OCI-LY7 (cell line): ENCODE measurements at regions not wholly inside any gene's neighbourhood (a gene's known extent, or its start where the extent isn't known, plus 50 kb on each side); places are given as distances from the start of the nearest gene placed in this dataset.

ENCODE experiments used
- BruUV-seq: library from RNA; stranded (reverse); fragments of 400-500 nt; replicated peaks from 2 replicates; lab custom pipeline; 2021; lab: Mats Ljungman, UMichigan
- CTCF ChIA-PET: fragments of 300-600 bp; sonication (Branson Sonifier 250); formaldehyde crosslinking; loops from one replicate; lab custom pipeline; 2022; ENCODE audit warnings: antibody characterized with exemption; ENCODE audit not compliant: unreplicated experiment; lab: Charles Lee
- POLR2A ChIA-PET: fragments of 300-600 bp; sonication (Branson Sonifier 250); formaldehyde crosslinking; loops from one replicate; lab custom pipeline; 2022; ENCODE audit warnings: antibody characterized with exemption; lab: Charles Lee
- DNase-seq: peaks from one replicate; pipeline ENCODE4 v3.0.0-alpha.2; 2015; ENCODE audit warnings: low spot score
- H2AFZ ChIP-seq: fragments of 200-600 bp; sonication (generic), shearing (Covaris generic); 2 replicates; pipeline ENCODE4 v1.6.1; 2014; ENCODE audit warnings: mild to moderate bottlenecking, antibody characterized with exemption, low read length, moderate library complexity
- H3K27ac ChIP-seq: fragments of 200-600 bp; sonication (generic); 2 replicates; pipeline ENCODE4 v1.5.1; 2014; ENCODE audit warnings: mixed run types, low read depth, mild to moderate bottlenecking, moderate library complexity, low read length, inconsistent platforms; ENCODE audit not compliant: poor library complexity, severe bottlenecking
- H3K36me3 ChIP-seq: fragments of 200-600 bp; sonication (generic); 2 replicates; pipeline ENCODE4 v1.6.1; 2014; ENCODE audit warnings: mild to moderate bottlenecking, antibody characterized with exemption, low read length, moderate library complexity, mixed read lengths; ENCODE audit not compliant: insufficient read depth
- H3K4me1 ChIP-seq: fragments of 200-600 bp; sonication (generic); 2 replicates; pipeline ENCODE4 v1.5.1; 2014; ENCODE audit warnings: mild to moderate bottlenecking, low read length; ENCODE audit not compliant: insufficient read depth, poor library complexity, severe bottlenecking
- H3K4me2 ChIP-seq: fragments of 200-600 bp; sonication (generic); 2 replicates; pipeline ENCODE4 v1.6.1; 2014; ENCODE audit warnings: mild to moderate bottlenecking, low read length
- H3K4me3 ChIP-seq: fragments of 200-600 bp; sonication (generic); 2 replicates; pipeline ENCODE4 v1.5.1; 2014; ENCODE audit warnings: mild to moderate bottlenecking, low read depth, low read length; ENCODE audit not compliant: poor library complexity, severe bottlenecking
- H3K79me2 ChIP-seq: fragments of 200-600 bp; sonication (generic); 2 replicates; pipeline ENCODE4 v1.6.1; 2016; ENCODE audit warnings: low read depth, mild to moderate bottlenecking, low read length, moderate library complexity, mixed read lengths; ENCODE audit not compliant: insufficient read depth
- H3K9me2 ChIP-seq: fragments of 200-600 bp; sonication (generic); 2 replicates; pipeline ENCODE4 v1.6.1; 2016; ENCODE audit warnings: mild to moderate bottlenecking, low read length, mixed read lengths; ENCODE audit not compliant: insufficient read depth
- H3K9me3 ChIP-seq: fragments of 200-600 bp; sonication (generic); 2 replicates; pipeline ENCODE4 v1.6.1; 2014; ENCODE audit warnings: mild to moderate bottlenecking, mixed run types, low read length, mixed read lengths
- H4K20me1 ChIP-seq: fragments of 200-600 bp; sonication (generic); 2 replicates; pipeline ENCODE4 v1.6.1; 2014; ENCODE audit warnings: mild to moderate bottlenecking, antibody characterized with exemption, low read length, moderate library complexity, mixed read lengths; ENCODE audit not compliant: insufficient read depth
- EZH2phosphoT487 ChIP-seq: fragments of 200-600 bp; sonication (generic); IDR thresholded peaks from 2 replicates; pipeline ENCODE4 v1.6.1; 2018; ENCODE audit warnings: low read depth, borderline replicate concordance, mild to moderate bottlenecking, mixed run types, antibody characterized with exemption, low read length, moderate library complexity, mixed read lengths
- intact Hi-C: fragments of 100-400 bp; cut with micrococcal nuclease; formaldehyde crosslinking; loops from one replicate; pipeline ENCODE4 v1.10.0; 2022; ENCODE audit not compliant: unreplicated experiment
- TF ChIP-seq, protein P1 (sequence below): fragments of 200-600 bp; sonication (generic); conservative IDR thresholded peaks from 2 replicates; pipeline ENCODE4 v1.5.1; 2014; ENCODE audit warnings: mild to moderate bottlenecking, antibody characterized with exemption, low read length, moderate library complexity, mixed read lengths

GRCh38 chr3:31102196-31102879 is 207.9 kb upstream of the GADL1 start:
- CTCF ChIA-PET, result no interaction called here
- Histone ChIP-seq H3K4me2 (no peak overlapping the region), H3K9me2 (no peaks in the 10 kb centered on the region), H3K4me3 (no peak overlapping the region), H2AFZ (no peak overlapping the region), H3K27ac (no peak overlapping the region), H3K9me3 (no peaks in the 10 kb centered on the region), H4K20me1 (no peaks in the 10 kb centered on the region), H3K4me1 (no peaks in the 10 kb centered on the region), H3K36me3 (no peaks in the 10 kb centered on the region), H3K79me2 (no peaks in the 10 kb centered on the region)
- BruUV-seq, result no TSS peak
- intact Hi-C loops, result no loop called here
- no peak for DNase-seq
- TF ChIP-seq, protein P1, sequence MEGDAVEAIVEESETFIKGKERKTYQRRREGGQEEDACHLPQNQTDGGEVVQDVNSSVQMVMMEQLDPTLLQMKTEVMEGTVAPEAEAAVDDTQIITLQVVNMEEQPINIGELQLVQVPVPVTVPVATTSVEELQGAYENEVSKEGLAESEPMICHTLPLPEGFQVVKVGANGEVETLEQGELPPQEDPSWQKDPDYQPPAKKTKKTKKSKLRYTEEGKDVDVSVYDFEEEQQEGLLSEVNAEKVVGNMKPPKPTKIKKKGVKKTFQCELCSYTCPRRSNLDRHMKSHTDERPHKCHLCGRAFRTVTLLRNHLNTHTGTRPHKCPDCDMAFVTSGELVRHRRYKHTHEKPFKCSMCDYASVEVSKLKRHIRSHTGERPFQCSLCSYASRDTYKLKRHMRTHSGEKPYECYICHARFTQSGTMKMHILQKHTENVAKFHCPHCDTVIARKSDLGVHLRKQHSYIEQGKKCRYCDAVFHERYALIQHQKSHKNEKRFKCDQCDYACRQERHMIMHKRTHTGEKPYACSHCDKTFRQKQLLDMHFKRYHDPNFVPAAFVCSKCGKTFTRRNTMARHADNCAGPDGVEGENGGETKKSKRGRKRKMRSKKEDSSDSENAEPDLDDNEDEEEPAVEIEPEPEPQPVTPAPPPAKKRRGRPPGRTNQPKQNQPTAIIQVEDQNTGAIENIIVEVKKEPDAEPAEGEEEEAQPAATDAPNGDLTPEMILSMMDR, result no peak
- TF ChIP-seq EZH2phosphoT487, result no peak
- POLR2A ChIA-PET, result no interaction called here

DNA sequence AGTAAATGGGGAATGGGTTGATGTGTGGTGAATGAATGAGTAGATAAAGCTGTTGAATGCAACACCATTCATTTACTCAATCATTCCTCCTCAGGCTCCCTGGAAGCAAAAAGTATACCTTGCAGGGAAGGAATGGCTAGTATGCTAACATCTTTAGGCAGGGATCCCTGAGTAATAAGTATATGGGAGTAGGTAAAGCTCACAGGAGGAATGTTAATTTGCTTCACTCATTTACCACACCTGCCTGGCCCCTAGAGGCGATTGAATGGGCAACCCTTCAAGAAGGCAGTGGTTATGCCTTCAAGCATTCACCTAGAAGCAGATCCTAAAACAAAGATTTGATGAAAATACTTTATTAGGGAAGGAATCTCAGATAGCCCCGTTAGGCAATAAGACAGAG is 208.7 kb upstream of the GADL1 start:
- no peaks in the 10 kb centered on the region for H3K4me1 ChIP-seq
- intact Hi-C loops, result no loop called here
- no peak for TF ChIP-seq EZH2phosphoT487
- TF ChIP-seq, protein P1, result no peak
- no peaks in the 10 kb centered on the region for H4K20me1 ChIP-seq
- no peaks in the 10 kb centered on the region for H3K9me3 ChIP-seq
- DNase-seq, result no peak
- H3K79me2 ChIP-seq, result no peaks in the 10 kb centered on the region
- no peak overlapping the region for H2AFZ ChIP-seq
- no peak overlapping the region for H3K4me2 ChIP-seq
- no peaks in the 10 kb centered on the region for H3K36me3 ChIP-seq
- no peak overlapping the region for H3K27ac ChIP-seq
- BruUV-seq, result no TSS peak
- ChIA-PET CTCF (no interaction called here), POLR2A (interaction anchor here (0.7 kb wide), 1 partner anchor 302 kb away, joined by 3 read pairs; no protein-coding TSS in a partner anchor)
- H3K9me2 ChIP-seq, result no peaks in the 10 kb centered on the region
- no peak overlapping the region for H3K4me3 ChIP-seq

- no peak overlapping the region for H3K27ac ChIP-seq
Observed at GRCh38 chr3:31103623-31104180, 209.2 kb upstream of the GADL1 start.

More at GRCh38 chr3:31103623-31104180, 209.2 kb upstream of the GADL1 start:
- Histone ChIP-seq H3K4me3 (no peak overlapping the region), H3K4me1 (no peaks in the 10 kb centered on the region), H3K79me2 (no peaks in the 10 kb centered on the region), H2AFZ (no peak overlapping the region), H3K36me3 (no peaks in the 10 kb centered on the region), H4K20me1 (no peaks in the 10 kb centered on the region), H3K9me3 (no peaks in the 10 kb centered on the region), H3K4me2 (no peak overlapping the region), H3K9me2 (no peaks in the 10 kb centered on the region)
- intact Hi-C loops, result no loop called here
- CTCF ChIA-PET, result no interaction called here
- TF ChIP-seq EZH2phosphoT487, result no peak
- TF ChIP-seq, protein P1, result no peak
- no peak for DNase-seq
- BruUV-seq, result no TSS peak
- POLR2A ChIA-PET, result interaction anchor here (0.7 kb wide), 1 partner anchor 302 kb away, joined by 3 read pairs; no protein-coding TSS in a partner anchor
